H9 (cell line): ENCODE measurements at regions not wholly inside any gene's neighbourhood (a gene's known extent, or its start where the extent isn't known, plus 50 kb on each side); places are given as distances from the start of the nearest gene placed in this dataset.

Source experiments
- DNase-seq: peaks from one replicate; pipeline ENCODE4 v3.0.0-alpha.2; 2017
- H2AFZ ChIP-seq: one replicate; pipeline ENCODE4 v1.6.1; 2013; ENCODE audit warnings: mild to moderate bottlenecking, low read length, control low read depth, moderate library complexity
- H2AK5ac ChIP-seq: 2 replicates; pipeline ENCODE4 v1.6.1; 2013; ENCODE audit warnings: low read length, control low read depth, mixed read lengths; ENCODE audit not compliant: insufficient read length
- H2BK120ac ChIP-seq: one replicate; pipeline ENCODE4 v1.6.1; 2013; ENCODE audit warnings: low read depth, mild to moderate bottlenecking, low read length, control low read depth, inconsistent platforms; ENCODE audit not compliant: poor library complexity, severe bottlenecking
- H2BK12ac ChIP-seq: 2 replicates; pipeline ENCODE4 v1.6.1; 2013; ENCODE audit warnings: low read length, control low read depth, mixed read lengths, low read depth; ENCODE audit not compliant: insufficient read length
- H2BK15ac ChIP-seq: 2 replicates; pipeline ENCODE4 v1.6.1; 2013; ENCODE audit warnings: low read depth, low read length, control low read depth
- H2BK20ac ChIP-seq: one replicate; pipeline ENCODE4 v1.6.1; 2013; ENCODE audit warnings: low read depth, mild to moderate bottlenecking, low read length, control low read depth, inconsistent platforms; ENCODE audit not compliant: poor library complexity, severe bottlenecking
- H2BK5ac ChIP-seq: 2 replicates; pipeline ENCODE4 v1.6.1; 2013; ENCODE audit warnings: low read length, control low read depth, mixed read lengths; ENCODE audit not compliant: insufficient read length
- H3K14ac ChIP-seq: 2 replicates; pipeline ENCODE4 v1.6.1; 2013; ENCODE audit warnings: low read length, control low read depth; ENCODE audit not compliant: insufficient read depth
- H3K18ac ChIP-seq: 2 replicates; pipeline ENCODE4 v1.6.1; 2013; ENCODE audit warnings: low read depth, mild to moderate bottlenecking, mixed read lengths, low read length, control low read depth; ENCODE audit not compliant: insufficient read length
- H3K23ac ChIP-seq: 2 replicates; pipeline ENCODE4 v1.6.1; 2013; ENCODE audit warnings: low read length, control low read depth, mixed read lengths, low read depth; ENCODE audit not compliant: insufficient read length
- H3K23me2 ChIP-seq: 2 replicates; pipeline ENCODE4 v1.6.1; 2013; ENCODE audit warnings: low read depth, mild to moderate bottlenecking, mixed read lengths, low read length, control low read depth; ENCODE audit not compliant: insufficient read length, poor library complexity, severe bottlenecking
- H3K27ac ChIP-seq: 2 replicates; pipeline ENCODE4 v1.5.1; 2013; ENCODE audit warnings: low read length, control low read depth, mixed read lengths, low read depth; ENCODE audit not compliant: insufficient read length
- H3K27me3 ChIP-seq: 2 replicates; pipeline ENCODE4 v1.6.1; 2013; ENCODE audit warnings: low read length, control low read depth, inconsistent platforms; ENCODE audit not compliant: insufficient read depth
- H3K4ac ChIP-seq: 2 replicates; pipeline ENCODE4 v1.6.1; 2013; ENCODE audit warnings: low read depth, mild to moderate bottlenecking, control low read depth, inconsistent platforms, low read length, moderate library complexity
- H3K4me1 ChIP-seq: 2 replicates; pipeline ENCODE4 v1.6.1; 2013; ENCODE audit warnings: low read length, control low read depth, inconsistent platforms; ENCODE audit not compliant: insufficient read depth
- H3K4me2 ChIP-seq: 2 replicates; pipeline ENCODE4 v1.6.1; 2013; ENCODE audit warnings: low read length, control low read depth, mixed read lengths; ENCODE audit not compliant: insufficient read length, insufficient read depth
- H3K56ac ChIP-seq: 2 replicates; pipeline ENCODE4 v1.6.1; 2013; ENCODE audit warnings: low read depth, mild to moderate bottlenecking, mixed read lengths, low read length, control low read depth; ENCODE audit not compliant: insufficient read length
- H3K79me1 ChIP-seq: 2 replicates; pipeline ENCODE4 v1.6.1; 2013; ENCODE audit warnings: low read depth, mild to moderate bottlenecking, moderate library complexity, low read length, control low read depth, inconsistent platforms; ENCODE audit not compliant: insufficient read depth, poor library complexity, severe bottlenecking
- H3K79me2 ChIP-seq: 2 replicates; pipeline ENCODE4 v1.6.1; 2013; ENCODE audit warnings: low read length, control low read depth, inconsistent platforms; ENCODE audit not compliant: insufficient read depth
- H3K9ac ChIP-seq: 2 replicates; pipeline ENCODE4 v1.6.1; 2013; ENCODE audit warnings: low read length, control low read depth, mixed read lengths; ENCODE audit not compliant: insufficient read length; ENCODE audit errors: extremely low read depth
- H3K9me3 ChIP-seq: one replicate; pipeline ENCODE4 v1.6.1; 2013; ENCODE audit warnings: low read depth, low read length, inconsistent platforms; ENCODE audit not compliant: control insufficient read depth
- H3T11ph ChIP-seq: one replicate; pipeline ENCODE4 v1.6.1; 2013; ENCODE audit warnings: mild to moderate bottlenecking, low read length, control low read depth, inconsistent platforms
- H4K20me1 ChIP-seq: one replicate; pipeline ENCODE4 v1.6.1; 2013; ENCODE audit not compliant: control insufficient read depth, insufficient read length, insufficient read depth
- H4K5ac ChIP-seq: 2 replicates; pipeline ENCODE4 v1.6.1; 2013; ENCODE audit warnings: low read depth, mild to moderate bottlenecking, mixed read lengths, low read length, control low read depth; ENCODE audit not compliant: insufficient read length
- H4K8ac ChIP-seq: replicated peaks from 2 replicates; pipeline ENCODE4 v1.6.1; 2013; ENCODE audit warnings: low read length, control low read depth, mixed read lengths, low read depth; ENCODE audit not compliant: insufficient read length
- H4K91ac ChIP-seq: 2 replicates; pipeline ENCODE4 v1.6.1; 2013; ENCODE audit warnings: low read depth, mild to moderate bottlenecking, moderate library complexity, mixed read lengths, low read length, control low read depth; ENCODE audit not compliant: insufficient read length
- H3K27ac Mint-ChIP-seq, 3 experiments: 2 replicates in 2 of 3; 3 replicates in 1 of 3; pipeline ENCODE4 v1.8.0; 2020 to 2021; ENCODE audit warnings: mixed read lengths in 3 of 3, mild to moderate bottlenecking in 1 of 3, moderate library complexity in 1 of 3
- H3K27me3 Mint-ChIP-seq: 2 replicates; pipeline ENCODE4 v1.8.0; 2021; ENCODE audit warnings: low read depth, mild to moderate bottlenecking, moderate library complexity, mixed read lengths
- H3K36me3 Mint-ChIP-seq, 3 experiments: 2 replicates in 2 of 3; 3 replicates in 1 of 3; pipeline ENCODE4 v1.8.0; 2020 to 2021; ENCODE audit warnings: low read depth in 3 of 3, mixed read lengths in 3 of 3; ENCODE audit not compliant: insufficient read depth in 1 of 3
- H3K4me1 Mint-ChIP-seq, 2 experiments: 2 replicates each; pipeline ENCODE4 v1.8.0; 2020; ENCODE audit warnings: mixed read lengths in 2 of 2
- H3K4me3 Mint-ChIP-seq, 2 experiments: 2 replicates in 1 of 2; 3 replicates in 1 of 2; pipeline ENCODE4 v1.8.0; 2020 to 2021; ENCODE audit warnings: mild to moderate bottlenecking in 2 of 2, mixed read lengths in 2 of 2, moderate library complexity in 1 of 2
- H3K9me3 Mint-ChIP-seq, 2 experiments: 2 replicates in 1 of 2; 3 replicates in 1 of 2; pipeline ENCODE4 v1.8.0; 2020; ENCODE audit warnings: mild to moderate bottlenecking in 2 of 2, mixed read lengths in 2 of 2, moderate library complexity in 1 of 2
- CTCF ChIP-seq: fragments of 200-600 bp; sonication (generic); conservative IDR thresholded peaks from 3 replicates; pipeline ENCODE4 v1.8.0; 2021; ENCODE audit warnings: antibody characterized with exemption, mild to moderate bottlenecking
- WGBS: extraction: QIAGEN DNeasy Blood & Tissue Kit; methylation state at CpG from one replicate; pipeline ENCODE4 v1.1.7; 2013; ENCODE audit warnings: missing lambda C conversion rate, low lambda C conversion rate, mixed read lengths; ENCODE audit not compliant: insufficient read length; ENCODE audit errors: extremely low coverage; 5-methylcytosine and 5-hydroxymethylcytosine counted together

- no peak overlapping the region for H2BK20ac ChIP-seq
- no peaks in the 10 kb centered on the region for H3K9me3 ChIP-seq
- H3K23me2 ChIP-seq: no peaks in the 10 kb centered on the region
- H4K20me1 ChIP-seq: no peaks in the 10 kb centered on the region
- WGBS: no CpG with 5 or more reads among the region's 7 CpGs
- H3K56ac ChIP-seq: no peak overlapping the region
- no peak overlapping the region for H4K5ac ChIP-seq
- H3K4me2 ChIP-seq: no peak overlapping the region
- no peak overlapping the region for H2AFZ ChIP-seq
- no peak overlapping the region for H3K18ac ChIP-seq
- Mint-ChIP-seq H3K9me3 (no peaks in the 10 kb centered on the region), H3K36me3 (no peaks in the 10 kb centered on the region; a peak in 1 of 7 replicates), H3K27ac (peak overlapping the region in 2 of 3 experiments; percentile 31 to 71; a peak in 3 of 7 replicates), H3K4me1 (peaks cover 13 to 14% of the 10 kb centered on the region in 2 experiments), H3K4me3 (no peak overlapping the region), H3K27me3 (no peaks in the 10 kb centered on the region)
- no peak overlapping the region for H2BK120ac ChIP-seq
- H3K23ac ChIP-seq: no peak overlapping the region
- H2BK12ac ChIP-seq: no peak overlapping the region
- H3K79me1 ChIP-seq: no peaks in the 10 kb centered on the region
- H3K9ac ChIP-seq: no peak overlapping the region
- H4K91ac ChIP-seq: no peak overlapping the region
- no peaks in the 10 kb centered on the region for H3K4me1 ChIP-seq
- no peak overlapping the region for H3T11ph ChIP-seq
- H3K14ac ChIP-seq: no peak overlapping the region
- H3K79me2 ChIP-seq: no peaks in the 10 kb centered on the region
- DNase-seq: peak; percentile 29
- no peak overlapping the region for H4K8ac ChIP-seq
- H3K27me3 ChIP-seq: no peaks in the 10 kb centered on the region
- no peak for TF ChIP-seq CTCF
- no peak overlapping the region for H3K4ac ChIP-seq
- H3K27ac ChIP-seq: no peak overlapping the region
- H2BK5ac ChIP-seq: no peak overlapping the region
- no peak overlapping the region for H2AK5ac ChIP-seq
- H2BK15ac ChIP-seq: no peak overlapping the region
Measured at GRCh38 chr9:617445-618085, 223.9 kb upstream of the DMRT1 start.
